CD4-positive, alpha-beta T cell treated with Interleukin-15 for 4 hours (primary cell): ENCODE measurements at regions not wholly inside any gene's neighbourhood (a gene's known extent, or its start where the extent isn't known, plus 50 kb on each side); places are given as distances from the start of the nearest gene placed in this dataset.
"Not testable (repeated sequence)": the region's sequence is repeated elsewhere in the genome, so short reads cannot be mapped to it uniquely, and the experiment has no call there.

ENCODE experiments used
- DNase-seq: peaks from one replicate; pipeline ENCODE4 v3.0.0-alpha.2; 2020; ENCODE audit warnings: low spot score

GRCh38 chr4:31016322-31017061, 296.3 kb downstream of the PCDH7 start:
- DNase-seq = no peak

- DNase-seq = no peak
Measured at GRCh38 chr4:31020363-31020762, 300.2 kb downstream of the PCDH7 start.

GRCh38 chr4:31021008-31021407, 300.8 kb downstream of the PCDH7 start:
- no peak for DNase-seq

GRCh38 chr4:31022702-31023101, 302.5 kb downstream of the PCDH7 start:
- no peak for DNase-seq

- no peak for DNase-seq
Measured at GRCh38 chr4:31023109-31023508, 302.9 kb downstream of the PCDH7 start.

GRCh38 chr4:31023742-31024141, 303.6 kb downstream of the PCDH7 start:
- no peak for DNase-seq

GRCh38 chr4:31024781-31025180, 304.6 kb downstream of the PCDH7 start:
- DNase-seq = not testable (repeated sequence)

- no peak for DNase-seq
Measured at GRCh38 chr4:31026256-31026655, 306.1 kb downstream of the PCDH7 start.

- DNase-seq = no peak
Measured at GRCh38 chr4:31034550-31034949, 314.4 kb downstream of the PCDH7 start.

- DNase-seq = no peak
Measured at GRCh38 chr4:31035761-31036160, 315.6 kb downstream of the PCDH7 start.

- no peak for DNase-seq
Measured at GRCh38 chr4:31037703-31038102, 317.5 kb downstream of the PCDH7 start.

- DNase-seq = no peak
Measured at GRCh38 chr4:31039382-31039781, 319.2 kb downstream of the PCDH7 start.

GRCh38 chr4:31040106-31040505, 319.9 kb downstream of the PCDH7 start:
- DNase-seq = no peak

- no peak for DNase-seq
Measured at GRCh38 chr4:31041385-31041784, 321.2 kb downstream of the PCDH7 start.

GRCh38 chr4:31041853-31042252, 321.7 kb downstream of the PCDH7 start:
- DNase-seq = no peak

- DNase-seq = no peak
Measured at GRCh38 chr4:31043382-31044062, 323.4 kb downstream of the PCDH7 start.

- DNase-seq = no peak
Measured at GRCh38 chr4:31045151-31045550, 325.0 kb downstream of the PCDH7 start.

GRCh38 chr4:31045724-31046318, 325.7 kb downstream of the PCDH7 start:
- no peak for DNase-seq

GRCh38 chr4:31051151-31051550, 331.0 kb downstream of the PCDH7 start:
- DNase-seq = no peak

GRCh38 chr4:31051565-31051964, 331.4 kb downstream of the PCDH7 start:
- no peak for DNase-seq

- DNase-seq = no peak
Measured at GRCh38 chr4:31052519-31052918, 332.4 kb downstream of the PCDH7 start.

- no peak for DNase-seq
Measured at GRCh38 chr4:31053451-31053850, 333.3 kb downstream of the PCDH7 start.

GRCh38 chr4:31054295-31054694, 334.1 kb downstream of the PCDH7 start:
- no peak for DNase-seq
